ENCODE measurements at regions not wholly inside any gene's neighbourhood (a gene's known extent, or its start where the extent isn't known, plus 50 kb on each side); places are given as distances from the start of the nearest gene placed in this dataset.

DNA sequence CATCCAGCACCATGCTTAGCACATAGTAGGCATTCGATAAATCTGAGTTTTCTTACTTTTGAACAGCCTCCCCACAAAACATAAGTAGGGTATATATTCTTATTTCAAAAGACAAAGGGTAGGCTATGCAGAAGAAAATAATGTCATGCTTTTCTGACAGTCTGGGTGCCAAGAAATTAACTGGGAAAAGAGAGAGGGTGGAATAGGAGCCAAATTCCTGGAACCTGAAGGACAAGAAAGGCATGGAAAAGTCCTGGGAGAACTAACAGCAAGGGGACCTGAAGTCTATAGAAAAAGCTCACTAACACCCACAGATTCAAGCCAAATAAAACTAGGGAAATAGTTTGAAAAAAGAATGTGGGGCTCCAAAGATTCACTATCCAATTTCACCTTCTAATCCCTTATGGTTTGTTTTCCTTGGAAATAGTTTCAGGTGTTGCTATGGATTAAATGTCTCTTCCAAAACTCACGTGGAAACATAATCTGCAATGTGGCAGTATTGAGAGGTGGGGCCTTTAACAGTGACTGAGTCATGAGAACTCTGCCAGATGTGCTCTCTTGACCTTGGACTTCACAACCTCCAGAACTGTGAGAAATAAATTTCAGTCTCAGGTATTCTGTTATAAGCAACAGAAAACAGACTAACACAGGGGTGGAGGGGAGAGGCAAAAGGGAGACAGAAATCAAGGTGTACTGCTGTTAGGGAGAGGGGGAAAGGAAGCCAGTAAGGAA lies 173.3 kb upstream of the ARHGEF9 start:
- peaks cover 0 to 15% of the 10 kb centered on the region in 2 donors for H3K9me3 Mint-ChIP-seq
- H3K27me3 Mint-ChIP-seq (ENCODE audit: low read depth in 2 of 2): no peaks in the 10 kb centered on the region
- no peak for TF ChIP-seq CTCF (IDR thresholded peaks at IDR 0.05)

GRCh38 chrX:63935835-63936234 lies 150.8 kb upstream of the ARHGEF9 start:
- Histone ChIP-seq H3K36me3 (ENCODE audit: control insufficient read depth, insufficient read depth, low read length) (no peaks in the 10 kb centered on the region), H3K4me3 (ENCODE audit: low read length) (no peak overlapping the region), H3K27me3 (ENCODE audit: control insufficient read depth, insufficient read depth, low read length) (no peaks in the 10 kb centered on the region), H3K27ac (ENCODE audit: low read length) (no peak overlapping the region), H3K9me3 (ENCODE audit: control insufficient read depth, insufficient read depth, low read length) (no peaks in the 10 kb centered on the region), H3K4me1 (ENCODE audit: control insufficient read depth, insufficient read depth, low read length) (no peaks in the 10 kb centered on the region)
- no peak for TF ChIP-seq CTCF (IDR thresholded peaks at IDR 0.05)
- no CpG with 5 or more reads among the region's 2 CpGs for WGBS (ENCODE audit: insufficient coverage)
- Mint-ChIP-seq H3K27ac (no peak overlapping the region), H3K4me1 (no peaks in the 10 kb centered on the region), H3K36me3 (no peaks in the 10 kb centered on the region), H3K27me3 (ENCODE audit: low read depth in 2 of 2) (no peaks in the 10 kb centered on the region), H3K4me3 (no peak overlapping the region), H3K9me3 (peaks cover 2 to 9% of the 10 kb centered on the region in 2 donors)
- DNase-seq (no peak), ATAC-seq (no peak)
- intact Hi-C loops (cut with micrococcal nuclease): no loop called here

More for the DNA sequence above, 173.3 kb upstream of the ARHGEF9 start:
- Histone ChIP-seq H3K4me3 (ENCODE audit: low read length) (no peak overlapping the region), H3K27ac (ENCODE audit: low read length) (no peak overlapping the region), H3K9me3 (ENCODE audit: control insufficient read depth, insufficient read depth, low read length) (peaks cover 5% of the 10 kb centered on the region), H3K4me1 (ENCODE audit: control insufficient read depth, insufficient read depth, low read length) (no peaks in the 10 kb centered on the region), H3K27me3 (ENCODE audit: control insufficient read depth, insufficient read depth, low read length) (no peaks in the 10 kb centered on the region), H3K36me3 (ENCODE audit: control insufficient read depth, insufficient read depth, low read length) (no peaks in the 10 kb centered on the region)
- Mint-ChIP-seq H3K4me3 (no peak overlapping the region), H3K4me1 (no peaks in the 10 kb centered on the region), H3K36me3 (no peaks in the 10 kb centered on the region), H3K27ac (no peak overlapping the region)
- WGBS (ENCODE audit: insufficient coverage): no CpG with 5 or more reads among the region's 2 CpGs
- ATAC-seq (no peak), DNase-seq (no peak)
- intact Hi-C loops (cut with micrococcal nuclease): no loop called here

DNA sequence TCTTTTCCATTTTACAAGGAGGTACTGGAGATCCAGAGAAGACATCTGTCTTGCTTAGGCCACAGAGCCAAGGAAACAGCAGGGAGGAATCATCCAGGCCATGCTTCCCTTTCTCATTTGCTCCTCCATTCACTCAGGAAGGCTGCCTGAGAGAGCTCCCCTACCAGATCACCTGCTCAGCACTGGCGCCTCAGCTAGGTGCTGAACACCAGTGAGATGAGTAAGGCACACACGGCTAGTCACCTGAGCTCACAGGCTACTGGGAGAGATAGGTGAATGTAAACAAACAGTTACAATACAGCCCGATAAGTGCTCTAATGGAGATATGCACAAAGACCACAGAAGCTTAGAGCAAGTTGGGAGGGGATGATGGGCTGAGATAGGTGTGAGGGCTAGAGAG lies 149.8 kb upstream of the ARHGEF9 start:
- no peaks in the 10 kb centered on the region for H3K4me1 Mint-ChIP-seq
- no peak overlapping the region for H3K4me3 ChIP-seq (ENCODE audit: low read length)
- no peaks in the 10 kb centered on the region for H3K27me3 ChIP-seq (ENCODE audit: control insufficient read depth, insufficient read depth, low read length)
- H3K36me3 ChIP-seq (ENCODE audit: control insufficient read depth, insufficient read depth, low read length): no peaks in the 10 kb centered on the region
- WGBS (ENCODE audit: insufficient coverage): 89% methylated on average over 3 of the region's 3 CpGs
- no peak for TF ChIP-seq CTCF (IDR thresholded peaks at IDR 0.05)
- no peak overlapping the region for H3K27ac ChIP-seq (ENCODE audit: low read length)
- no peak overlapping the region for H3K27ac Mint-ChIP-seq
- intact Hi-C loops (cut with micrococcal nuclease): no loop called here
- no peaks in the 10 kb centered on the region for H3K4me1 ChIP-seq (ENCODE audit: control insufficient read depth, insufficient read depth, low read length)
- H3K9me3 Mint-ChIP-seq: peaks cover 2 to 12% of the 10 kb centered on the region in 2 donors
- no peaks in the 10 kb centered on the region for H3K36me3 Mint-ChIP-seq
- H3K9me3 ChIP-seq (ENCODE audit: control insufficient read depth, insufficient read depth, low read length): no peaks in the 10 kb centered on the region
- no peak overlapping the region for H3K4me3 Mint-ChIP-seq
- H3K27me3 Mint-ChIP-seq (ENCODE audit: low read depth in 2 of 2): no peaks in the 10 kb centered on the region
- ATAC-seq (no peak), DNase-seq (no peak)

DNA sequence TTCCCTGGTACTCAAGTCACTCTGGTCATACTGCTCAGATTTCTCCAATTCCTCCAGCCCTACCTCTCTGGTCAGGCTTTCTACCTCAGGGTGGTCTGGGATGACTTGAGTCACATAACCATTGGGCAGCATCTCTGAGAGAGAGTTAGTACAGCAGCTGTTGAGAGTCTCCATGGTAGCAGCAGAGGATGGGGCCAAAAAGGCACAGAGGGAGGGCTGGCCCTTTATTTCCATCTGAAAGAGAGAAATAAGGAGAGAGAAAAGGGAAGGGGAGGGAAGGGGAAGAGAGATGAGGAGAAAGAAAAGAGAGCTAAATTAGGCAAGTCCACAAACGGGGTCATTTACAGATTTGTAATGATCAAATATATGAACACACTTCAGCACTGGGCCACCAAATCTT lies 149.1 kb upstream of the ARHGEF9 start:
- Mint-ChIP-seq H3K27ac (no peak overlapping the region), H3K4me1 (no peaks in the 10 kb centered on the region), H3K4me3 (no peak overlapping the region), H3K9me3 (peaks cover 2 to 12% of the 10 kb centered on the region in 2 donors), H3K27me3 (ENCODE audit: low read depth in 2 of 2) (no peaks in the 10 kb centered on the region), H3K36me3 (no peaks in the 10 kb centered on the region)
- no peak for TF ChIP-seq CTCF (IDR thresholded peaks at IDR 0.05)
- no peaks in the 10 kb centered on the region for H3K27me3 ChIP-seq (ENCODE audit: control insufficient read depth, insufficient read depth, low read length)
- ATAC-seq (no peak), DNase-seq (no peak)
- no peak overlapping the region for H3K27ac ChIP-seq (ENCODE audit: low read length)
- H3K9me3 ChIP-seq (ENCODE audit: control insufficient read depth, insufficient read depth, low read length): no peaks in the 10 kb centered on the region
- intact Hi-C loops (cut with micrococcal nuclease): no loop called here
- H3K36me3 ChIP-seq (ENCODE audit: control insufficient read depth, insufficient read depth, low read length): no peaks in the 10 kb centered on the region
- H3K4me3 ChIP-seq (ENCODE audit: low read length): no peak overlapping the region
- no CpG with 5 or more reads among the region's 1 CpG for WGBS (ENCODE audit: insufficient coverage)
- H3K4me1 ChIP-seq (ENCODE audit: control insufficient read depth, insufficient read depth, low read length): no peaks in the 10 kb centered on the region
